Endothelial cell of umbilical vein (primary cell): ENCODE measurements at regions not wholly inside any gene's neighbourhood (a gene's known extent, or its start where the extent isn't known, plus 50 kb on each side); places are given as distances from the start of the nearest gene placed in this dataset.

Source experiments
- CTCF ChIP-seq, 2 donors: IDR thresholded peaks; 1 replicate in 1 of 2; 2 replicates in 1 of 2; pipeline ENCODE4 v1.5.1; 2011; ENCODE audit warnings: low read length in 2 of 2, mild to moderate bottlenecking in 2 of 2, moderate library complexity in 2 of 2, control low read depth in 1 of 2, inconsistent platforms in 1 of 2, low read depth in 1 of 2; ENCODE audit not compliant: insufficient read depth in 1 of 2; ENCODE audit errors: extremely low read depth in 1 of 2
- EZH2 ChIP-seq: IDR thresholded peaks from 2 replicates; pipeline ENCODE4 v1.6.1; 2012; ENCODE audit warnings: borderline replicate concordance, low read depth, mild to moderate bottlenecking, moderate library complexity, low read length, inconsistent platforms; ENCODE audit not compliant: severe bottlenecking
- JUN ChIP-seq: IDR thresholded peaks from 2 replicates; pipeline ENCODE4 v1.6.1; 2011; ENCODE audit warnings: borderline replicate concordance, low read depth; ENCODE audit not compliant: insufficient read length, insufficient read depth
- MAX ChIP-seq: IDR thresholded peaks from 2 replicates; pipeline ENCODE4 v1.6.1; 2011; ENCODE audit not compliant: insufficient read depth, insufficient read length
- MYC ChIP-seq: IDR thresholded peaks from one replicate; pipeline ENCODE4 v1.6.1; 2011; ENCODE audit warnings: mild to moderate bottlenecking, low read depth, low read length
- POLR2A ChIP-seq: IDR thresholded peaks from 2 replicates; pipeline ENCODE4 v1.6.1; 2012; ENCODE audit warnings: low read depth, mild to moderate bottlenecking, control low read depth, low read length
- POLR2AphosphoS5 ChIP-seq: IDR thresholded peaks from 2 replicates; pipeline ENCODE4 v1.6.1; 2012; ENCODE audit warnings: low read depth, mild to moderate bottlenecking, control low read depth, low read length, moderate library complexity; ENCODE audit not compliant: insufficient read depth

- TF ChIP-seq CTCF (IDR thresholded peaks at IDR 0.05; ENCODE audit: extremely low read depth in 1 of 2, insufficient read depth in 1 of 2, low read depth in 1 of 2, low read length in 2 of 2): no peak
- no peak for TF ChIP-seq MAX
- TF ChIP-seq POLR2AphosphoS5: no peak
- no peak for TF ChIP-seq EZH2
- TF ChIP-seq MYC: no peak
- no peak for TF ChIP-seq POLR2A
- TF ChIP-seq JUN: no peak
Observed at GRCh38 chr15:53009093-53009492, 219.0 kb upstream of the ONECUT1 start.
